Vagina (tissue), 2 donors: ENCODE measurements at regions not wholly inside any gene's neighbourhood (a gene's known extent, or its start where the extent isn't known, plus 50 kb on each side); places are given as distances from the start of the nearest gene placed in this dataset.

Experiments
- POLR2A ChIP-seq, 2 donors: fragments of 450-650 bp; IDR thresholded peaks; one replicate each; pipeline ENCODE4 v1.6.1; 2017; ENCODE audit warnings: antibody characterized with exemption in 2 of 2, mild to moderate bottlenecking in 2 of 2, moderate library complexity in 2 of 2
- POLR2AphosphoS5 ChIP-seq, 2 donors: sonication (generic); formaldehyde crosslinking; IDR thresholded peaks; one replicate each; pipeline ENCODE4 v1.9.0; 2017; ENCODE audit warnings: antibody characterized with exemption in 2 of 2, mild to moderate bottlenecking in 2 of 2, low read depth in 1 of 2; ENCODE audit not compliant: insufficient read depth in 1 of 2
- TF ChIP-seq, protein P1 (sequence below), 3 experiments: fragments of 450-650 bp in 2 of 3; fragments of 200-600 bp in 1 of 3; sonication (generic) in 1 of 3; IDR thresholded peaks; one replicate each; pipeline ENCODE4 v1.5.1; 2017 to 2019; ENCODE audit warnings: antibody characterized with exemption in 3 of 3, mild to moderate bottlenecking in 2 of 3, moderate library complexity in 2 of 3

DNA sequence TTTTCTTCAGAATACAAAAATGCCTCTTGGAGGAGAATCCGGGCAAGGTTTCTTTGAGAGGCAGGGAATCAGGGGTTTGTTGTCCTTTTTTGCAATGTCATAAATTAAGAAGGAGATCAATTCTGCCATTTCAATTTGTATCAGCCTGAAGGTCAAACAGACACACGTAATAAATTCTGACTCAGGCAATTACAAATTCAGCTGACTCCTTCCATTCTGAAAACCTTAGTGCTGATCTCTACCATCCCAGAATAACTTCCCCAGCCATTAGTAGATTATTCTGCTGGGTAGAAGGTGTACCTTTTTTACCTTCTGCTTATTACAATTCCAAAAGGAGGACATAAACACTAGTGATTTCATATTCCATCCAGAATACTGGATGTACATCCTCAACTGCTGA, 516.6 kb downstream of the AGTPBP1 start:
- TF ChIP-seq, protein P1, sequence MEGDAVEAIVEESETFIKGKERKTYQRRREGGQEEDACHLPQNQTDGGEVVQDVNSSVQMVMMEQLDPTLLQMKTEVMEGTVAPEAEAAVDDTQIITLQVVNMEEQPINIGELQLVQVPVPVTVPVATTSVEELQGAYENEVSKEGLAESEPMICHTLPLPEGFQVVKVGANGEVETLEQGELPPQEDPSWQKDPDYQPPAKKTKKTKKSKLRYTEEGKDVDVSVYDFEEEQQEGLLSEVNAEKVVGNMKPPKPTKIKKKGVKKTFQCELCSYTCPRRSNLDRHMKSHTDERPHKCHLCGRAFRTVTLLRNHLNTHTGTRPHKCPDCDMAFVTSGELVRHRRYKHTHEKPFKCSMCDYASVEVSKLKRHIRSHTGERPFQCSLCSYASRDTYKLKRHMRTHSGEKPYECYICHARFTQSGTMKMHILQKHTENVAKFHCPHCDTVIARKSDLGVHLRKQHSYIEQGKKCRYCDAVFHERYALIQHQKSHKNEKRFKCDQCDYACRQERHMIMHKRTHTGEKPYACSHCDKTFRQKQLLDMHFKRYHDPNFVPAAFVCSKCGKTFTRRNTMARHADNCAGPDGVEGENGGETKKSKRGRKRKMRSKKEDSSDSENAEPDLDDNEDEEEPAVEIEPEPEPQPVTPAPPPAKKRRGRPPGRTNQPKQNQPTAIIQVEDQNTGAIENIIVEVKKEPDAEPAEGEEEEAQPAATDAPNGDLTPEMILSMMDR (IDR thresholded peaks at IDR 0.05) = no peak
- TF ChIP-seq POLR2A (IDR thresholded peaks at IDR 0.05) (no peak), POLR2AphosphoS5 (IDR thresholded peaks at IDR 0.05; ENCODE audit: insufficient read depth in 1 of 2, low read depth in 1 of 2) (no peak)
